Fibroblast of villous mesenchyme (primary cell): ENCODE measurements at regions not wholly inside any gene's neighbourhood (a gene's known extent, or its start where the extent isn't known, plus 50 kb on each side); places are given as distances from the start of the nearest gene placed in this dataset.

ENCODE experiments used
- DNase-seq: peaks from one replicate; pipeline ENCODE4 v3.0.0-alpha.2; 2010; ENCODE audit warnings: low read depth
- H3K4me3 ChIP-seq: 2 replicates; pipeline ENCODE4 v1.5.1; 2011; ENCODE audit warnings: low read depth, mild to moderate bottlenecking, low read length
- CTCF ChIP-seq: IDR thresholded peaks from 2 replicates; pipeline ENCODE4 v1.5.1; 2012; ENCODE audit warnings: low read depth, mild to moderate bottlenecking, low read length; ENCODE audit not compliant: insufficient read depth

- peak; percentile 10 for DNase-seq
- TF ChIP-seq CTCF = peak; percentile 56
- no peak overlapping the region for H3K4me3 ChIP-seq
Measured at GRCh38 chr12:48286665-48287064, 64.1 kb downstream of the ZNF641 start.

GRCh38 chr12:48285751-48286650, 64.7 kb downstream of the ZNF641 start:
- DNase-seq = no peak
- TF ChIP-seq CTCF = no peak
- H3K4me3 ChIP-seq = no peak overlapping the region

GRCh38 chr12:48281811-48282210, 68.9 kb downstream of the ZNF641 start:
- DNase-seq = no peak
- no peak overlapping the region for H3K4me3 ChIP-seq
- no peak for TF ChIP-seq CTCF

GRCh38 chr12:48280572-48280971, 70.1 kb downstream of the ZNF641 start:
- H3K4me3 ChIP-seq = no peak overlapping the region
- no peak for TF ChIP-seq CTCF
- no peak for DNase-seq

- no peak for DNase-seq
- no peak for TF ChIP-seq CTCF
- no peak overlapping the region for H3K4me3 ChIP-seq
Measured at GRCh38 chr12:48279601-48280000, 71.1 kb downstream of the ZNF641 start.

GRCh38 chr12:48279101-48279500, 71.6 kb downstream of the ZNF641 start:
- no peak overlapping the region for H3K4me3 ChIP-seq
- no peak for TF ChIP-seq CTCF
- no peak for DNase-seq
